ENCODE measurements at regions not wholly inside any gene's neighbourhood (a gene's known extent, or its start where the extent isn't known, plus 50 kb on each side); places are given as distances from the start of the nearest gene placed in this dataset.

DNA sequence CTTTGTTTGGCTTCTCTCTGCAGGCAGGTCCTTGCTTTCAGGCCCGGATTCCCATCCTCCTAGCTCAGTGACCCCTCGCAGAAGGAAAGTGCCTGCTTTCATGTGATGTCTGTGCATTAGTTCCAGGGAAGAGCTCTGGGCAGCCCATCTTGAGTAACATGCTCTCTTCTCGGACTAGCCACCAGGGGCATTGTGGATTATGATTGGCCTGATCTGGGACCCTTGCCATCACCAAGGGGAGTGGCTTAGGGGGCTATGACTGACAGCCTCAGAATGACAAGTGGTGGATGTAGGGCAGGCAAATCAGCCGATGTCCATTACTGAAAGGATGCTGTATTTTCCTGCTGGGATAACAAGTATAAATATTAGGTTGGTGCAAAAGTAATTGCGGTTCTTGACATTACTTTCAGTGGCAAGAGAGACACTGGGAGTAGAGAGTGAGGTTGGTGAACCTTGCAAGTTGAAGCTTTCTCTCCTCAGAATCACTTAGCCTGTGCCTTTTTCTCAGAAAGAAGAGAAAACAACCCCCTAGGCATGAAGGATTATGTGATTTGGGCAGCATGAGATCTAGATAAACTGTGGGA, 71.5 kb upstream of the MPHOSPH6 start:
- DNase-seq (ENCODE audit: low read depth): no peak

DNA sequence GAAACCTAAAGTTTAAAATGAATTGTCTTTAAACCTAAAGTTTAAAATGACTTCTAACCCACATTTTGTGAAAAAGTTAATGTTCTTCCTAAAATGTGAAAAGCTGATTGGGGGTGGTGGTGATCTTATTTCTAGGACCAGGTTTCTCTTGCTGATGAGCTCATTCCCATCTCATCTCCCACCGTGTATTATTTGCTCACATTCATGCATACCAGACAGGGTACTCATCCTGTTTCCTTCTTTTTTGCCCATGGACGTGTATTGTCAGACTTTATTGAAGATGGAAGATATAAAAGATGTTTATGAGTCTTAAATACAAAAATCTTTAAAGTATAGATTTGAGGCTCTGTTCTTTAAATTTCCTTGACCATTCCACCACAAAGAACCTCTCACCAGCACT, 70.1 kb upstream of the MPHOSPH6 start:
- peak; percentile 20 for DNase-seq (ENCODE audit: low read depth)

GRCh38 chr16:82236875-82237274, 66.9 kb upstream of the MPHOSPH6 start:
- no peak for DNase-seq (ENCODE audit: low read depth)

- DNase-seq (ENCODE audit: low read depth): no peak
Observed at GRCh38 chr16:82236415-82236814, 66.4 kb upstream of the MPHOSPH6 start.

GRCh38 chr16:82232806-82233205, 62.8 kb upstream of the MPHOSPH6 start:
- DNase-seq (ENCODE audit: low read depth): no peak

- DNase-seq (ENCODE audit: low read depth): no peak
Observed at GRCh38 chr16:82231008-82231787, 61.2 kb upstream of the MPHOSPH6 start.

GRCh38 chr16:82229800-82230619, 60.0 kb upstream of the MPHOSPH6 start:
- peak; percentile 67 for DNase-seq (ENCODE audit: low read depth)

GRCh38 chr16:82226327-82226726, 56.3 kb upstream of the MPHOSPH6 start:
- no peak for DNase-seq (ENCODE audit: low read depth)

GRCh38 chr16:82224821-82225220, 54.8 kb upstream of the MPHOSPH6 start:
- DNase-seq (ENCODE audit: low read depth): no peak

DNA sequence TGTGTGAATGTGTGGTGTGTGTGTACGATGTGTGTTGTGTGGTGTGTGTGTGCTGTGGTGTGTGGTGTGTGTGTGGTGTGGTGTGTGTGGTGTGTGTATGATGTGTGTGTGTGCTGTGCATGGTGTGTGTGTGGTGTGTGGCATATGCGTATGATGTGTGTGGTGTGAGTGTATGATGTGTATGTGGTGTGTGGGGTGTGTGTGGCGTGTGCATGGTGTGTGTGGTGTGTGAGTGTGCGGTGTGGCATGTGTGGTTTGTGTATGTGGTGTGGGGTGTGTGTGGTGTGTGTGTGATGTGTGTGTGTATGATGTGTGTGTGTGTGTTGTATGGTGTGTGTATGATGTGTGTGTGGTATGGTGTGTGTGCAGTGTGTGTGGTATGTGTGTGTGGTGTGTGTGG, 50.5 kb upstream of the MPHOSPH6 start:
- no peak for DNase-seq (ENCODE audit: low read depth)
